H1 (cell line): ENCODE measurements at regions not wholly inside any gene's neighbourhood (a gene's known extent, or its start where the extent isn't known, plus 50 kb on each side); places are given as distances from the start of the nearest gene placed in this dataset.

Experiments
- CTCF ChIA-PET: fragments of 300-600 bp; sonication (Branson Sonifier 250); formaldehyde crosslinking; loops from one replicate; lab custom pipeline; 2021; ENCODE audit not compliant: partially characterized antibody; lab: Charles Lee
- POLR2A ChIA-PET: fragments of 300-600 bp; sonication (Branson Sonifier 250); formaldehyde crosslinking; loops from one replicate; lab custom pipeline; 2021; ENCODE audit warnings: inconsistent platforms; ENCODE audit not compliant: partially characterized antibody; lab: Charles Lee
- DNase-seq, 2 experiments: peaks; one replicate each; pipeline versions ENCODE4 v3.0.0 to v3.0.0-alpha.2; 2010 to 2022; ENCODE audit warnings: low spot score in 2 of 2, low read depth in 1 of 2, mixed read lengths in 1 of 2
- FAIRE-seq: peaks from 2 replicates; lab custom pipeline; 2011; peaks lifted over from hg19 to GRCh38; lab: Jason Lieb, UNC
- H2AFZ ChIP-seq: 2 replicates; pipeline ENCODE4 v1.8.1; 2012; ENCODE audit warnings: low read length, inconsistent platforms
- H2AK5ac ChIP-seq: 2 replicates; pipeline ENCODE4 v1.6.1; 2013; ENCODE audit warnings: low read depth, low read length
- H2BK120ac ChIP-seq: replicated peaks from 2 replicates; pipeline ENCODE3; 2013; ENCODE audit warnings: low read depth, low read length, inconsistent platforms
- H2BK12ac ChIP-seq: 2 replicates; pipeline ENCODE4 v1.6.1; 2013; ENCODE audit warnings: low read depth, low read length
- H2BK15ac ChIP-seq: 2 replicates; pipeline ENCODE4 v1.6.1; 2013; ENCODE audit warnings: low read length
- H2BK20ac ChIP-seq: 2 replicates; pipeline ENCODE4 v1.6.1; 2013; ENCODE audit warnings: low read length
- H2BK5ac ChIP-seq: 2 replicates; pipeline ENCODE4 v1.6.1; 2013; ENCODE audit warnings: low read depth, low read length
- H3K14ac ChIP-seq: 2 replicates; pipeline ENCODE4 v1.6.1; 2013; ENCODE audit warnings: inconsistent platforms; ENCODE audit not compliant: insufficient read length
- H3K18ac ChIP-seq: 2 replicates; pipeline ENCODE4 v1.6.1; 2013; ENCODE audit warnings: low read length; ENCODE audit errors: extremely low read depth
- H3K23ac ChIP-seq: 2 replicates; pipeline ENCODE4 v1.6.1; 2013; ENCODE audit warnings: inconsistent platforms; ENCODE audit not compliant: insufficient read length
- H3K23me2 ChIP-seq: 2 replicates; pipeline ENCODE4 v1.6.1; 2013; ENCODE audit warnings: low read depth, low read length
- H3K27ac ChIP-seq: 2 replicates; pipeline ENCODE4 v1.6.1; 2011; ENCODE audit warnings: low read depth, low read length, inconsistent platforms
- H3K27me3 ChIP-seq, 4 experiments: replicated peaks in 1 of 4; 1 replicate in 1 of 4; 2 replicates in 3 of 4; pipeline versions ENCODE4 v1.6.1 to v1.8.1; 2011 to 2013; ENCODE audit warnings: low read length in 3 of 4, mild to moderate bottlenecking in 3 of 4, inconsistent platforms in 2 of 4, mixed read lengths in 2 of 4, moderate library complexity in 1 of 4; ENCODE audit not compliant: control insufficient read depth in 3 of 4, insufficient read depth in 3 of 4; ENCODE audit errors: extremely low read depth in 1 of 4
- H3K36me3 ChIP-seq, 4 experiments: 2 replicates each; pipeline versions ENCODE4 v1.6.1 to v1.8.1; 2011 to 2013; ENCODE audit warnings: mild to moderate bottlenecking in 4 of 4, low read length in 3 of 4, moderate library complexity in 2 of 4, control low read depth in 1 of 4, inconsistent platforms in 1 of 4; ENCODE audit not compliant: insufficient read depth in 4 of 4, control insufficient read depth in 2 of 4
- H3K4ac ChIP-seq: replicated peaks from 2 replicates; pipeline ENCODE3; 2013; ENCODE audit warnings: low read length, low read depth, mixed read lengths, inconsistent platforms; ENCODE audit not compliant: insufficient read length
- H3K4me1 ChIP-seq, 4 experiments: replicated peaks in 1 of 4; 1 replicate in 1 of 4; 2 replicates in 3 of 4; pipeline versions ENCODE4 v1.6.1 to v1.8.1; 2011 to 2013; ENCODE audit warnings: low read length in 3 of 4, inconsistent platforms in 2 of 4, mixed read lengths in 1 of 4; ENCODE audit not compliant: insufficient read depth in 4 of 4, control insufficient read depth in 3 of 4
- H3K4me2 ChIP-seq, 2 experiments: 2 replicates each; pipeline versions ENCODE4 v1.6.1 to v1.8.1; 2011 to 2013; ENCODE audit warnings: low read depth in 2 of 2, low read length in 2 of 2, control low read depth in 1 of 2, inconsistent platforms in 1 of 2, mild to moderate bottlenecking in 1 of 2; ENCODE audit not compliant: insufficient read depth in 1 of 2
- H3K4me3 ChIP-seq, 4 experiments: fragments of 200-600, 300-600 bp in 1 of 4; sonication (generic), shearing (Covaris generic), sonication (Bioruptor Twin) in 1 of 4; 2 replicates each; pipeline versions ENCODE4 v1.5.1 to v1.8.1; 2011 to 2016; ENCODE audit warnings: low read length in 4 of 4, low read depth in 3 of 4, control low read depth in 2 of 4, inconsistent platforms in 2 of 4, mild to moderate bottlenecking in 2 of 4, mixed read lengths in 1 of 4, moderate library complexity in 1 of 4; ENCODE audit not compliant: insufficient read depth in 2 of 4; ENCODE audit errors: extremely low read depth in 1 of 4
- H3K56ac ChIP-seq: replicated peaks from 2 replicates; pipeline ENCODE3; 2013; ENCODE audit warnings: low read depth, mild to moderate bottlenecking, mixed read lengths, low read length, inconsistent platforms; ENCODE audit not compliant: insufficient read length
- H3K79me1 ChIP-seq: 2 replicates; pipeline ENCODE4 v1.6.1; 2013; ENCODE audit warnings: low read depth, low read length, control low read depth
- H3K79me2 ChIP-seq, 2 experiments: 2 replicates each; pipeline versions ENCODE4 v1.6.1 to v1.8.1; 2012 to 2013; ENCODE audit warnings: low read length in 2 of 2, mild to moderate bottlenecking in 2 of 2, inconsistent platforms in 1 of 2; ENCODE audit not compliant: insufficient read depth in 2 of 2, control insufficient read depth in 1 of 2
- H3K9ac ChIP-seq, 4 experiments: replicated peaks in 1 of 4; 1 replicate in 1 of 4; 2 replicates in 3 of 4; pipeline versions ENCODE4 v1.6.1 to v1.8.1; 2011 to 2013; ENCODE audit warnings: low read depth in 3 of 4, low read length in 3 of 4, control low read depth in 2 of 4, mild to moderate bottlenecking in 2 of 4, moderate library complexity in 2 of 4, inconsistent platforms in 1 of 4; ENCODE audit errors: extremely low read depth in 1 of 4
- H3K9me3 ChIP-seq, 2 experiments: 2 replicates each; pipeline versions ENCODE4 v1.6.1 to v1.8.1; 2012 to 2013; ENCODE audit warnings: mild to moderate bottlenecking in 2 of 2, moderate library complexity in 2 of 2, control low read depth in 1 of 2, inconsistent platforms in 1 of 2, low read depth in 1 of 2, low read length in 1 of 2, mixed read lengths in 1 of 2; ENCODE audit not compliant: insufficient read depth in 2 of 2
- H4K20me1 ChIP-seq, 2 experiments: replicated peaks in 1 of 2; 2 replicates each; pipeline versions ENCODE3 to v1.8.1; 2011 to 2013; ENCODE audit warnings: inconsistent platforms in 2 of 2, low read length in 2 of 2, mild to moderate bottlenecking in 1 of 2; ENCODE audit not compliant: insufficient read depth in 2 of 2, control insufficient read depth in 1 of 2
- H4K5ac ChIP-seq: 2 replicates; pipeline ENCODE4 v1.6.1; 2013; ENCODE audit warnings: low read length, low read depth, mixed read lengths, inconsistent platforms; ENCODE audit not compliant: insufficient read length
- H4K8ac ChIP-seq: 2 replicates; pipeline ENCODE4 v1.8.0; 2013; ENCODE audit warnings: mild to moderate bottlenecking, moderate library complexity, low read length, inconsistent platforms; ENCODE audit not compliant: insufficient read depth; ENCODE audit errors: extremely low read depth
- H4K91ac ChIP-seq: replicated peaks from 2 replicates; pipeline ENCODE3; 2013; ENCODE audit warnings: low read length, mixed read lengths, inconsistent platforms; ENCODE audit not compliant: insufficient read length
- BRCA1 ChIP-seq: IDR thresholded peaks from 2 replicates; pipeline ENCODE4 v1.6.1; 2012; ENCODE audit warnings: low read depth, low read length, improper control_type of control experiment
- CBX5 ChIP-seq: fragments of 300-800, 300-1000 bp; sonication (generic); IDR thresholded peaks from 2 replicates; pipeline ENCODE4 v1.7.1; 2016; ENCODE audit warnings: antibody characterized with exemption, low read length, low read depth
- CEBPB ChIP-seq: IDR thresholded peaks from 2 replicates; pipeline ENCODE4 v1.6.1; 2012; ENCODE audit warnings: low read depth, low read length
- CHD2 ChIP-seq: IDR thresholded peaks from 2 replicates; pipeline ENCODE4 v1.6.1; 2012; ENCODE audit warnings: low read length, improper control_type of control experiment
- EZH2 ChIP-seq: fragments of 200-600 bp; sonication (generic); IDR thresholded peaks from 2 replicates; pipeline ENCODE4 v1.7.1; 2012; ENCODE audit warnings: low read depth, mild to moderate bottlenecking, moderate library complexity, low read length, inconsistent platforms; ENCODE audit not compliant: severe bottlenecking
- FOSL1 ChIP-seq: IDR thresholded peaks from 2 replicates; pipeline ENCODE4 v1.6.1; 2011; ENCODE audit warnings: mild to moderate bottlenecking, low read depth, low read length, moderate library complexity; ENCODE audit not compliant: insufficient read depth
- RBBP5 ChIP-seq: IDR thresholded peaks from 2 replicates; pipeline ENCODE4 v1.7.1; 2012; ENCODE audit warnings: low read depth, mild to moderate bottlenecking, inconsistent platforms, low read length, moderate library complexity, borderline replicate concordance
- SIN3A ChIP-seq, 2 experiments: IDR thresholded peaks in 1 of 2; conservative IDR thresholded peaks in 1 of 2; 2 replicates each; pipeline ENCODE4 v1.6.1; 2011 to 2012; ENCODE audit warnings: low read length in 2 of 2, improper control_type of control experiment in 1 of 2, low read depth in 1 of 2, mild to moderate bottlenecking in 1 of 2
- SP4 ChIP-seq: IDR thresholded peaks from 2 replicates; pipeline ENCODE4 v1.6.1; 2012; ENCODE audit warnings: low read length, inconsistent platforms
- TAF1 ChIP-seq: IDR thresholded peaks from 2 replicates; pipeline ENCODE4 v1.6.1; 2011; ENCODE audit warnings: mild to moderate bottlenecking, low read depth, low read length
- TBP ChIP-seq: IDR thresholded peaks from 2 replicates; pipeline ENCODE4 v1.6.1; 2011; ENCODE audit warnings: low read depth, low read length, improper control_type of control experiment
- TCF12 ChIP-seq: IDR thresholded peaks from 2 replicates; pipeline ENCODE4 v1.6.1; 2011; ENCODE audit warnings: low read depth, mild to moderate bottlenecking, low read length
- TEAD4 ChIP-seq: IDR thresholded peaks from 2 replicates; pipeline ENCODE4 v1.6.1; 2012; ENCODE audit warnings: low read depth, low read length, inconsistent platforms, mixed read lengths
- WGBS, 2 experiments: shearing (Covaris generic) in 1 of 2; methylation state at CpG; one replicate each; pipeline versions ENCODE4 v1.1.6 to v1.1.7; 2013 to 2015; ENCODE audit warnings: low lambda C conversion rate in 2 of 2, mixed read lengths in 2 of 2, inconsistent platforms in 1 of 2, low coverage in 1 of 2, missing lambda C conversion rate in 1 of 2; ENCODE audit not compliant: insufficient replicate concordance in 2 of 2, insufficient coverage in 1 of 2, insufficient read length in 1 of 2; ENCODE audit errors: extremely low coverage in 1 of 2, missing lambda C conversion rate in 1 of 2; 5-methylcytosine and 5-hydroxymethylcytosine counted together

- H2AK5ac ChIP-seq = no peak overlapping the region
- no peaks in the 10 kb centered on the region; the same call in 1 of the 2 replicates for H3K23me2 ChIP-seq
- H3K14ac ChIP-seq = no peak overlapping the region
- H3K18ac ChIP-seq = no peak overlapping the region; the same call in 1 of the 2 replicates
- no peak overlapping the region for H3K4ac ChIP-seq
- H4K91ac ChIP-seq = no peak overlapping the region
- 0 out of 2 replicates have a peak overlapping the region, but pooled peaks have one; percentile 4 for H3K27ac ChIP-seq
- H3K9me3 ChIP-seq = no peaks in the 10 kb centered on the region
- ChIA-PET POLR2A (no interaction called here), CTCF (interaction anchor here (1.2 kb wide), 1 partner anchor 241 kb away, joined by 3 read pairs; no protein-coding TSS in a partner anchor)
- no peak overlapping the region for H3K9ac ChIP-seq
- no peak overlapping the region for H2BK5ac ChIP-seq
- peaks cover 4 to 15% (median 12%) of the 10 kb centered on the region in 4 experiments for H3K4me1 ChIP-seq
- peak overlapping the region; percentile 7; the same call in 1 of the 2 replicates for H2AFZ ChIP-seq
- no peak overlapping the region for H2BK15ac ChIP-seq
- no peak overlapping the region for H4K5ac ChIP-seq
- no peaks in the 10 kb centered on the region for H4K20me1 ChIP-seq
- no peak overlapping the region for H3K56ac ChIP-seq
- no peak overlapping the region for H2BK20ac ChIP-seq
- WGBS, 2 experiments = 40% methylated on average over 15 of the region's 15 CpGs; no CpG with 5 or more reads in 1 of the 2 experiments
- no peak overlapping the region for H4K8ac ChIP-seq
- FAIRE-seq = peak; percentile 60
- peak; percentile 27 to 50 for DNase-seq
- peak overlapping the region in 2 of 4 experiments; percentile 3 to 37; a peak in 3 of 8 replicates for H3K4me3 ChIP-seq
- H3K79me1 ChIP-seq = no peaks in the 10 kb centered on the region
- H3K27me3 ChIP-seq = no peaks in the 10 kb centered on the region
- H2BK120ac ChIP-seq = no peak overlapping the region
- H3K79me2 ChIP-seq = no peaks in the 10 kb centered on the region
- H3K4me2 ChIP-seq = peak overlapping the region; percentile 46 to 72
- no peak overlapping the region for H3K23ac ChIP-seq
- H2BK12ac ChIP-seq = no peak overlapping the region; the same call in 1 of the 2 replicates
- no peaks in the 10 kb centered on the region; a peak in 1 of 8 replicates for H3K36me3 ChIP-seq
- no peak for TF ChIP-seq CHD2
- TF ChIP-seq TCF12 = peak; percentile 68; the same call in 1 of the 2 replicates
- TF ChIP-seq CBX5 = no peak
- peak; percentile 61 for TF ChIP-seq TEAD4
- no peak for TF ChIP-seq SP4
- no peak for TF ChIP-seq CEBPB
- TF ChIP-seq TAF1 = no peak
- TF ChIP-seq FOSL1 = no peak
- TF ChIP-seq RBBP5 = peak; percentile 42; the same call in 1 of the 2 replicates
- 0 out of 2 replicates have a peak, but pooled peaks have one; percentile 31 for TF ChIP-seq TBP
- 0 out of 4 replicates have a peak, but pooled peaks of 1 of the 2 experiments have one; percentile 19 for TF ChIP-seq SIN3A (conservative IDR thresholded peaks at IDR 0.05 in 1 of 2, IDR thresholded peaks at IDR 0.05 in 1 of 2; ENCODE audit: low read depth in 1 of 2, low read length in 2 of 2)
- no peak for TF ChIP-seq EZH2
- TF ChIP-seq BRCA1 = no peak
Measured at GRCh38 chr7:96786261-96786997, 76.8 kb upstream of the SEM1 start.
